AG08395 (cell line): ENCODE measurements at regions not wholly inside any gene's neighbourhood (a gene's known extent, or its start where the extent isn't known, plus 50 kb on each side); places are given as distances from the start of the nearest gene placed in this dataset.
A peak's percentile ranks its signal among the peaks of the same experiment; 100 is the strongest.

Experiments used
- DNase-seq: peaks from one replicate; pipeline ENCODE4 v3.0.0; 2012; ENCODE audit warnings: mixed read lengths, low spot score

DNA sequence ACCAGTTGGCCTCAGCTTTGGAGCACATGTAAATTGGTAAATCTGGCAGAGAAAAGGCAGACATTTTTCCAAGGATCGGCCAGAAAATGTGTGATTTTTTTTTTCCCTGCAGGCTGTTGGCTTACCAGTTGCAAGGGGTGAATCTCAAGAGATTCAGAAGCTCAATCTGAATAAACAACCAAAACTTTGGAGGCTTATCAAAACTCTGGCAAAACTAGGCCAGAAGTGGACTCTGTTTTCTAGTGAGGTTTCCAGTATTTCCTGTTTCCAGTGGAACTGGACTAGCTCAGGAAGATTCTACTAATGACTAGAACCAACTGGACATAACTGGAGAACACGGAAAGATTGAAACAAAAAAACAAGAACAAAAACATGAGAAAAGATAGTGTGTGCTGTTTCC lies 191.3 kb downstream of the SMIM20 start:
- DNase-seq = no peak

DNA sequence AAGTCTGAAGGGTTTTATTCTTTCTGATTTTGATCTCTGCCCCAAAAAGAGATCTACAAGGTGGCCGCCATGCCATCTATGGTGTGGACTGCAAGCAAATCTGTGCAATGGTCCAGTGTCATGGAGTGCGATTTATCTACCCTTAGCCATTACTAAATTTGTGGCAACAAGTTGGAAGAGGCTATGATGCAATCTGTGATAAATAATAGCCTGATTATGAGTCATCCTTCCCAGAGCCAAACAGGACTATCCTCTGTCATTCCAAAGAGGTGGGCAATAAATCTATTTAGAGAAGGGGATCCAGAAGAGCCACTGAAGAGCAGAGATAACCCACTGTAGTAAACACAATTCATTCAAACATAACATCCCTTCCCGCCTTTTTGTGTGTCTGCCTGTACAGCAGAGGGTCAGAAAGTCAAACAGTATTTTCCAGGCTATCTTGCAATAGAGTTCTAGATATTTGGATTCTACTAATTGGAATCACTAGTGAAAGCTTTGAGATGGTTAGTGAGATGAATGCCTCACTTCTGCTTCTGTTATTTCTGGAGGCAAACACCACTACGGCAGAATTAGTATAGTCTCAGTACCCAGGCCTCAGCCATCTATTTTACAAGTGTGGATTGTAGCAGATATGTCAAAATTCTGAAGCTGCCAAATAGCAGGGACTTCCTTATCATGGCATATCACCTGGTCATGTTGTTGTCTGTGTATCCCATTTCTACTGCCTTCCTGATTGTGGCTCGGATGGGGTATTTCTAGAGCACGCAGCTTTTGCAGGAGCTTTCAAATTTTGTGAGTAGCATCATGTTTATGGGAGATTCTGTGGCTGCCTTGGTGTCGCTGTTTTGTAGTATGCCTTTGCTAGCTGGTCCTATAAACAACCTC lies 192.0 kb downstream of the SMIM20 start:
- peak; percentile 33 for DNase-seq

GRCh38 chr4:26106776-26107175 lies 192.8 kb downstream of the SMIM20 start:
- DNase-seq = no peak

- DNase-seq = no peak
Observed at GRCh38 chr4:26108054-26108453, 194.0 kb downstream of the SMIM20 start.

- DNase-seq = no peak
Observed at GRCh38 chr4:26110493-26110892, 196.5 kb downstream of the SMIM20 start.

DNA sequence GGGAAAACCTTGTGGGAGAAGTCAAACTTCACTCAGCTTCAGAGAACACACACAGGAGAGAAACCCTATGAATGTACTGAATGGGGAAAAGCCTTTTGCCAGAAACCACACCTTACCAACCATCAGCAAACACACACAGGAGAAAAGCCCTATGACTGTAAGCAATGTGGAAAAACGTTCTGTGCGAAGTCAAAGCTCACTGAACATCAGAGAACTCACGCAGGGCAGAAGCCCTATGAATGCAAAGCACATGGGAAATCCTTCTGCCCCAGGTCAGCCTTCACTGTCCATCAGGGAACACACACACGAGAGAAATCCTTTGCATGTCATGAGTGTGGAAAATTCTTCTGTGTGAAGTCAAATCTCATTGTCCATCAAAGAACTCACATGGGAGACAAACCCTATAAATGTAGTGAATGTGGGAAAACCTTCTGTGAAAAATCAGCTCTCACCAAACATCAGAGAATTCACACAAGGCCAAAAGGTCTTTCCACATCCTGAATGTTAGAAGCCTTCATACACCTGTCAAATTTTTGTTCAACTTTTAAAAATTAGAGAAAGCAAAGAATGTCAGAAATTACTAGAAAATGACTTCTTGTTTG lies 199.4 kb downstream of the SMIM20 start:
- no peak for DNase-seq

GRCh38 chr4:26116057-26116456 lies 202.0 kb downstream of the SMIM20 start:
- DNase-seq = no peak

DNA sequence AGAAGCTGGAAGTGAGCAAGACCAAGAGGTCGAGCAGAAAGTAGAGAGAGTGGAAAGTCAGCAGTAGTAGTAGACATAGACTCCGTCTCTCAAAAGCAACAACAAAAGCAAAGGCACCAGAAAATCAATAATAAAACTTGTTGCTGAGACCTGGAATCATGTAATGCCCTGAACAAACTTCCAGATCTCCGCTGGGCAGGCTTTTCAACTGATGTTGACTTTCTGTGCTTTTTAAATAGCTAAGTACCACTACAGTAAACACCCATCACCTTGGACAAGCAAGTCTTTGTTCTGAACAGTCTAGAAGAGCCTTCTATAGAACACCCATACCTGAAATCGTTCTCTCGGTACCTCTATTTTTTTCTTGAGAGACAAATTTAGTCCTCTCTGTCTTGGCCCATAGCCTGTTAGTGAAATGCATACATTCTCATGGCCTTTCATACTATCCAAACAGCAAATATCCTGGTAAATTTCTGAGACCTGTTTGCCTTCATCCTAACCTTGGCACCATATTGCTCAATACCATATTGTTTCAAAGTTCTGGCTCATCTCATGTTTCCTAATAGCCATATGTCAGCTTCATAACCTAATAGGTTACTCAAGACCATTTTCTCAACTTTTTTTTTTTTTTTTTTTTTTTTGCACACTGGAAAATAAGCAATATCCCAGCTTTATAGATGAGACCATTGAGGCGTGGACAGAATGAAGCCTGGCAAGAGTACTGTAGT lies 200.6 kb upstream of the RBPJ start:
- no peak for DNase-seq

DNA sequence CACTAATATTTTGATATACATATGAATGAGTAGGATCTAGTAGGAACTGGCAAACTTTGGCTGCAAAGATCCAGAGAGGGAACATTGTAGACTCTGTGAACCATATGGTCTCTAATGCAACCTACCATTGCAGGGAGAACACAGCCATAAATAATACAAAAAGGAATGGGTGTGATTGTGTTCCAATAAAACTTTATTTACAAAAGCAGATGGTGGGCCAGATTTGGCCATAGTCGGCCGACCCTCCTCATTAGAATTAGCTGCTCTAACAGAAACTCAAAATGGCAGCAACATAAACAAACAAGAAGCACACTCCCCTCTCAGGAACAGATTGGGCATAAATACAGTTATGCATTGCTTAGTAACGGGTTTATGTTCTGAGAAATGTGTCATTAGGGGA lies 198.1 kb upstream of the RBPJ start:
- no peak for DNase-seq

DNA sequence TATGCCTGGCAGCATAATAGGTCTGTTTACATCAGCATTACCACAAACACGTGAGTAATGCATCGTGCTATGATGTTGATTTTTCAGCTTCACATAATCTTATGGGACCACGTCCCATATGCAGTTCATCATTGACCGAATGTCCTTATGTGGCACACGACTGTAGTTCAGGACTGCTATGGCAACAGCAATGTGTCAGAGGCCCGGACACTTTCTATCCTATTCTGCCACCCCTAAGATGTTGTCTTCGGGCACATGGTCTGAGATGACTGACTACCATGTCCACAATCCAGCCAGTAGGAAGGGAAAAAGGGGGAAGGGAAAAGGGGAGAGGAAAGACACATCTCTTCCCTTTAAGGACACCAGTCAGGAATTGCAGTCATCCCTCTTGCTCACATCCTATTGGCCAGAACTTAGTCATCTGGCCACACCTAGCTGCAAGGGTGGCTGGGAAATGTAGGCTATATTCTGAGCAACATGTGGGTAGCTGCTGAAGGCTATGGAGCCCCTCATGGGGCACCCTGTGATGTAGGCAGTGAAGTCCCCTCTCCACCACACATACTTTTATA lies 196.0 kb upstream of the RBPJ start:
- DNase-seq = peak; percentile 65

DNA sequence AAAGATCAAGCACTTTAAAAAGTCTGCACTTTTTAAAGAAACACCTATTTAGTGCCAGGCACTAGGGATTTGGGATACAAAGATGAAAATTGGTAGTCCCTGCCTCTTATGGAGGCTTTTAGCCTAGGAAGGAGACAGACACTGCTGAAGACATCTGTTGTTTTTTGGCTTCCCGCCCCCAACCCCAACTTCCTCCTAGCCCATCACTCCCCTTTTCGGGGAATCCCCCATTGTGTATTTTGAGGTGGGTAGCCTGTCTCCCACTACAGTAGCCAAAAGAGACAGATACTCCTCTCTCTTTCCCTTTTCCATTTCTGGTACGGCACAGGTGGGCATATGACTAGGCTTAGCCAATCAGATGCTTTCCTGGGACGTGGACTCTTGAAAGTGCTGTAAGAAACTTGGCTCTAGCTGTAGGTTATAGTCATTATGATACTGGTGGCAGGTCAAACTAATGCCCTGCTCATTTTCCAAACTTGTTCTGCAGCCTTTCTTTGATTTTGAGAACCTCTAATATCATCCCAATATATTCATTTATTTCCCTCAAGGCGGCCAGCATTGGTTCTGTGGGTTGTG lies 194.6 kb upstream of the RBPJ start:
- no peak for DNase-seq

DNA sequence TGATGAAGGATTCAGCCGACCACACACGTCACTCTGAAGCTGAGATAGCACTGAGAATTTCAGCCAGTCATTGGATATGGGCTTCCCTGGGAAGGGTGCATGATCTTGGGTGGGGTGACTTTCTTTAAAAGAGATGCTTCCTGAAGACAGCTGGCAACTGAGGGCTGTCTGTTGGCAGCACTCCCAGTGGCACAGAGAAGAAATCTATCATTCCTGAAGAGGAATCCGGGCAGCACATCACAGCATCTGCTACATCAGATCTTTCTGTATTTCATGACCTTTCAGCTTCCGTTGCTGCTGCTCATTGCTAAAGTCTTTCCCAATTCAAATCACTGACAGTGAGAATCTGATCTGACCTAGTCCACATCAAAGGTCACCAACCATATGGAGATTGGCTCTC lies 193.8 kb upstream of the RBPJ start:
- no peak for DNase-seq

DNA sequence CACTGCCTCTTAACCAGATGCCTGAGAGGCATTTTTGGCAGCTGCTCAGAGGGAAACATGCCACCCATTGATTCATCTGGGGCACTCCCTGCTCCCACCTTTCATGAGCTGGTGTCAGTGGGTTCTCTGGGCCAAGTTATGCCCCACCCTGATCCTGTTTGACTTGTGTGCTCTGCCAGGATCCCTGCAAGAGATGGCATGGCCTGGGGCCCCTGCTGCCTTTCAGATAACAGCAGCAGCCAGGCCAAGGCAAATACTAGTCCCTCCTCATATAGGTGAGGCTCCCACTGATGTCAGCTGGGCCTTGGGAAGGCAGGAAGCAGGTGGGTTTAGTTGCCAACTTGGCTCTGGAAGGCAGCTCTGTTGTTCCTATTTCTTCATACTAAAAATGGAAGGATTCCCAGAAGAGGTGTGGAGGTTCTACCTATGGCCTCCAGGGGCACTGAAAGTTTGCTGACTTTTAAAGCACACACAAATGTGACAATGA lies 192.9 kb upstream of the RBPJ start:
- DNase-seq = no peak

- DNase-seq = no peak
Observed at GRCh38 chr4:26130173-26130572, 190.6 kb upstream of the RBPJ start.

DNA sequence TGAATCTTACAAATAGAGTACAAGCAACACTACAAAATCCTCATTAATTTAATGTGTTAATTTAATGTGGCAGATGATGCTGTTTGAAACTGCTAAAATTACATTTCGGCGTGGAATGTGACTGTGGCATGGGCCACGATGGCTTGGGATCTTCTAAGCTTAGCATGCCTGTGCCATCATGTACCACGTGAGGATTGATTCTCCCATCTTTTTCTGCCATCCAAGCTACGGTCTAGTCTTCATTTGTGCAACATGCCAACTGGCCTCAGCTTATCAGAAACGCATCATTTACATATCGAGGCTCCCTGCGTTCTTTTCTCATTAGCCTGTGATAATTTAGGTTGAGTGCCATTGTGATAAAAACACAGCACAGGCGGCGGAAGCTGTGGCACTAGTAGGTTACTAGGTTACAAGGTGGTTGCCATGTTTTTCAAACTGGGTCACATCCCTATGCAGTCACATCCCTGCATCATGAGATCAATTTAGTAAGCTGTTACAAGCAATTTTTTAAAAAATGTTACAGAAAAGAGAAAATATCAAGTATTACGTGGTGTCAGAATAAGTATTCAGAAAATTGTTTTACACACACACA lies 189.9 kb upstream of the RBPJ start:
- DNase-seq = no peak

DNA sequence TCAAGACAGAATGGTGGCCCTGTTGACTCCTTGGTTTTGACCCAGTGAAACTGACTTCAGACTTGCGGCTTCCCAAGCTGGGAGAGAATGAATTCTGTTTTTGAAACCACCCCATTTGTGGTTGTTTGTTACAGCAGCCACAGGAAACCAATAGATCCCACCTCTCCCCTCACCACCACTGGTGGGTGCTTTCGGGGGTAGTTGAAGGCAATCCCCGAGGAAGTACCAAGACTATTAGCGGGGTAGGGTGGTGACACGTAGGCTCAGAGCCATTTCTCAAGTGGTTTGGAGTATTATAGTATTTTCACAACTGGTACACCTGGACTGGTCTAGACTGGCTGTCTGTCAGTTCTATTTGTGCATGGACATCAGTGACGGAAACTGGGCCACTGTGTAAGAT lies 189.1 kb upstream of the RBPJ start:
- no peak for DNase-seq

DNA sequence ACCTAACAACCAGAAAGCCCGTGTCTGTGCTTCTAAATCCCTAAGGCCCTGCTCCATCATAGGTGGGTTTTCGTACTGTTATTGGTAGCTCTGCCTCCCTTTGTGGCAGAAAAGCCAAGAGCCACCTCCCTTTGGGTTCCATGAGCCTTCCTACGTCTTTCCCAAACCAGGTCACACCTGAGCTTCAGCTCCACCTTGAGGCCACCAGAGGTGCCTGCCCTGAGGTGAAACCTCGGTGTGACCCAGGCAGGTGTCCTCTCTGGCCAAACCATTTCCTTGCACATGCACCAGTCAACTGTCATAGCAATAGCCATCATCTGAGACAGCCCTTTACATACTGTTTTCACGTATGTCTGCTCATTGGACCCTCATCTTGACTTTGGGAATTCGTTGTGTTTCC lies 188.0 kb upstream of the RBPJ start:
- DNase-seq = no peak

- DNase-seq = no peak
Observed at GRCh38 chr4:26133840-26134239, 187.0 kb upstream of the RBPJ start.

DNA sequence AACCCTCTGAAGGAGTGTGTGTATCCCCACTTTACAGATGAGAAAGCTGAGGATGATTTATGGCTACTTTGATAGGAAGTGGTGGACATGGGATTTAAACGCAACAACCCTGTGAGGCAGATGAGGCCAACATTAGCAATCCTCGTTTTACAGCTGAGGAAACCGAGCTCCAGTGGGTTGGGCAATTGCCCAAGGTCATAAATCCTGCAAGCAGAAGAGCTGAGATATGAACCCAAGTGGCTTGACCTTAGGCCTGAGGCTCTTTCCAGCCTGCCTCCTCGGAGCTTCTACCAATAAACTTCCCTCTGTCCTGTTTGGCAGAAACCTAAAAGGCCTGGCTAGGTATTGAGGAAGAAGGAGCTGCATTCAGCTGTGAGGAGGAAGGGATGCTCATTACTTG lies 185.5 kb upstream of the RBPJ start:
- DNase-seq = no peak

GRCh38 chr4:26136615-26137014 lies 184.2 kb upstream of the RBPJ start:
- no peak for DNase-seq

GRCh38 chr4:26137288-26137687 lies 183.5 kb upstream of the RBPJ start:
- DNase-seq = no peak
